GM19023 (cell line): ENCODE measurements at regions not wholly inside any gene's neighbourhood (a gene's known extent, or its start where the extent isn't known, plus 50 kb on each side); places are given as distances from the start of the nearest gene placed in this dataset.
"Not testable (repeated sequence)": the region's sequence is repeated elsewhere in the genome, so short reads cannot be mapped to it uniquely, and the experiment has no call there.

Experiments
- ATAC-seq: cut with Tn5 transposase; IDR thresholded peaks from one replicate; pipeline ENCODE4 v1.9.1; 2021; ENCODE audit warnings: mild to moderate bottlenecking, moderate library complexity; ENCODE audit not compliant: unreplicated experiment

DNA sequence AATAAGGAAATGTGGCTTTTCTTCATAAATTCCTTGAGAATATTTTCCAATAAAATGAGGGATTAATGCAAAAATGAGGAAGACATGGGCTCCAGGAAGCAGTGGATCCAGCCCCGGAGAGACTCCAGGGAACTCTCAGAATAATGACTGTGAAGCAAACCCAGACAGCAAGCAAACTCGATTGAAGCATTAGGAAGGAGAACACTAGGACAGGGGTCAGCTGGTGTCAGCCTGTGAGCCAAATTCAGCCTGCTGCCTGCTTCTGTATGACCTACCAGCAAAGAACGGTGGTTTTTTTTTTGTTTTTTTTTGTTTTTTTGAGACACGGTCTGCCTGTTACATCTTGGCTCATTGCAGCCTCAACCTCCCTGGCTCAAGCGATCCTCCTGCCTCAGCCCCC lies 133.9 kb upstream of the FOXN2 start:
- ATAC-seq, result no peak

DNA sequence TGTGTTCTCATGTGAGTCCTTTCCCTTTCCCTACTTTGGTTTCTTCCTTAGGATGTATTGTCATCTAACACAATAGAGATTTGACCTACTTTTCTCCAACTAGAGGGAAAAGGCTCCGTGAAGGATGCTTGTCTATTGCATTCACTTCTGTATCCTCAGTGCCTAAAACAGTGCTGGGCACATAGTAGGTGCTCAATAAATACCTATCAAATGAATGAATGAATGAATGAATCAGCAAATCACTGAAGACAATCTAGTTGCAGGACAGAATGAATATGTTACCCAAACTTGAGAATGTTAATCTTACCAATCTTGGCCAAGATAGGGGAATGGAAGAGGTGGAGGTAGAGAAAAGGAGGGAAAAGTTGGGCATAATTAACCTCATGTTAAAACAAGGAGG lies 131.2 kb upstream of the FOXN2 start:
- no peak for ATAC-seq

DNA sequence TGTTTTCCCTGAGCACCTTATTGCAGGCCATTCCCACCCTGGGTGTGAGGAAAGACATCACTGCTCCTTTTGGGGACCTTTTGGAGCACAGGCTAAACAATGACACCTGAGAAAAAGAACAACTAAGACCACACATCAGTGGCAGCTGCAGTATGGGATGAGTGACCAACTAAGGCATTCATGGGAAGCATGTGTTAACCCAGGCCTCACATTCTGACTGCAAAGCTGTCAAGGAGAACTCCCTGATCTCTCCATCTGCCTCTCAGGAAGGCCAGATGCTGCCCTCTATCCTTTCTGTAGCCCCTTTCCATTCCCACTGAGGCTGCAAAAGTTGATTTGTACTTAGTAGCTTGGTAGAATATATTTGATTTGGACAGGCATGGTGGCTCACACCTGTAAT lies 130.5 kb upstream of the FOXN2 start:
- no peak for ATAC-seq

DNA sequence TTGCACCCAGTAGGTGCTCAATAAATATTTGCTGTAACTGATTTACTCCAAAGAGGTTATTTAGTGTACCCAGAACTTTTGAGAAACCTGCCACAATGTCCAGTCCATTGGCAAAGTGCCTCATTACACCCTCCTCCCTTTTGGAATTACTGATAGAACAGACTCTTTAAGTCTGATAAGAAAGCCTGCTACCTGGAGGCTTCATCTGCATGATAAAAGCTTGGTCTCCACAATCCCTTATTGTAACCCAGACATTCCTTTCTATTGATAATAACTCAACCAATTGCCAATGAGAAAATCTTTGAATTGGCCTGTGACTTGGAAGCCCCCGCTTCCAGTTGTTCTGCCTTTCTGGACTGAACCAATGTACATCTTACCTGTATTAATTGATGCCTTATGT lies 127.0 kb upstream of the FOXN2 start:
- ATAC-seq, result no peak

DNA sequence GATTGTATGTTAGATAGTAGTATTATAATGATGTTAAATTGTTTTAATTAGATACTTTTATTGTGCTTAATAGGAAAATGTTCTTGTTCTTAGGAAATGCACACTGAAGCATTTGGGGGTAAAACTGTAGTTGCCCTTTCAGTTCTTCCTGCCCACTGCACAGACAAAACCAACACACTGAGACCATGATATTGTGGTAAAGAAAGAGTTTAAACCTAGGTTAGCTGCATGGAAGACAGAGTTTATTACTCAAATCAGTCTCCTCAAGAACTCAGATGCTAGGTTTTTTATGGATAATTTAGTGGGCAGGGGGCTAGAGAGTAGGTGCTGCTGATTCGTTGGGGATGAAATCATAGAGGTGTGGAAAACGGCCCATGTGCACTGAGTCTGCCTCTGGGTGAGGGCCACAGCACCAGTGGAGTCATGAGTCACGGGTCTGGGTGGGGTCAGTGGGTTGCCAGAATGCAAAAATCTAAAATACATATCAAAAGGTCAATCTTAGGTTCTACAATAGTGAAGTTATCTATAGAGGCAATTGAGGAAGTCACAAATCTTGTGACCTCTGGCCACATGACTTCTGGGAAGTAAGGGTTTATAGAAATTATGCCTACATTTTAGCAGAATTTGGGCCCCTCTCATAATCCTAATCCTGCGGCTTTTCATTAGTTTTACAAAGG lies 124.8 kb upstream of the FOXN2 start:
- ATAC-seq, result no peak

DNA sequence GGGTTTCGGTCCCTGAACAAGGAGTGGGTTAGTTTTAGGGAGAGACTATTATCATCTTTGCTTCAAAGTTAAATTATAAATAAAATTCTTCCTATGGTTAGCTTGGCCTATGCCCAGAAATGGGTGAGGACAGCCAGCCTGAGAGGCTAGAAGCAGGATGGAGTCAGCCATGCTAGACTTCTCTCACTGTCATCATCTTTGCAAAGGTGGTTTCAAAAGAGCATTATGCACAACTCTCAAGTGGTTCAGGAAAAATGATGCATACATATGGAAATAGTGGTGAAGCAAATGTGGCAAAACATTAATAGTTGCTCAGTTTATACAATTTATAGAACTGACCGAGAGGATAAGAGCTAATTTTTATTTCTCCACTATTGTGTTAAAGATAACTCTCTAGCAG lies 124.3 kb upstream of the FOXN2 start:
- no peak for ATAC-seq

DNA sequence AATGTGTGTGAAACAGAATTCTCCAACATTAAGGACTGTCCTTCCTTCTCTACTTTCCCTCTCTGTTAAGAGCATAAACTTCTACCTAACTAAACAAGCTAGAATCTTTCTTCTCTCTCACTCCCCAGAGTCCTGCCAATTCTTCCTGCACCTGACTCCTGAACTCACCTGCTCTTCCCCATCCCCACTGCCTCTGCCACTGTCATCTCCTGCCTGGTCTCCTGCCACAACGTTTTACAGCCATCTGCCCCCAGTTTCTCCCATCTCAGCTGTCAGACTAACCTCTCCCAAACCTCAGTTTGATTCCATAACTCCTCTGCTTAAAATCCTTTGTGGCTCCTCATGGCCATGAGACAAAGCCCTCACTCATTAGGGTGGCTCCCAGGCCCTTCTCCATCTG lies 119.8 kb upstream of the FOXN2 start:
- ATAC-seq, result no peak

DNA sequence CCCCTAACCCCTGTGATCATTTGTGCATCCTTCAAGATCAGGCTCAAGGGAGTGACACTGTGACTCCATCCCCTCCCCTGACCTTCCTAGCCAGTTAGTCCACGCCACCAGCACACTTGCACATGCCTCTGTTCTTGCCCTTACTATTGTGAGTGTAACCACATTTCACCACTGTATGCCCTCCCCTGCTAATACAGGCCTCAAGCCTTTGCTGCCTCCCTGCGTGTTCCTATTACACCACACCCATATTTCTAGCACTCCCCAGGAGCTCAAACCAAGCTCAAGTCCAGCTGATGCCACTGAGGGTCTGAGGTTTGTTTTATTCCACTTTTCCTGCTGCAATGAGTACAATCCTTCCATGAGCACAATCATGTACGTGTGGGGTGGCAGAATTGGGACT lies 119.3 kb upstream of the FOXN2 start:
- no peak for ATAC-seq

DNA sequence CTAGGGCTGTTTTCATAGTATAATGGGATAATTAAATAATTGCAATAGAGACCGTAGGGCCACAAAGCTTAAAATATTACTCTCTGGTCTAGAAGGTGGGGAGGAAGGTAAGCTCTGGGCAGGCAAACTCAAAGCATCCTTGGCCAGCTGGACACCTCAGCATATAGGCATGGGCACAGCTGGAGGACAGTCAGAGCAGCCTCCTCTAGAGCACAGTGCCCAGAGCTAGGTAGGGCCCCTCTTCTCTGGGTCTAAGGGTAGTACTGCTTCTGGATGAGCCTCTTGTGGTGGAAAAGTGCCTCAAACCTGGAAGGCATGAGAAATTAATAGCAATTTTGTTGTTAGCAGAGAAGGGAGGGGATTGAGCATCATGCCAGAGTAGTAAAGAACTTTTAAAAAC lies 116.9 kb upstream of the FOXN2 start:
- ATAC-seq, result no peak

DNA sequence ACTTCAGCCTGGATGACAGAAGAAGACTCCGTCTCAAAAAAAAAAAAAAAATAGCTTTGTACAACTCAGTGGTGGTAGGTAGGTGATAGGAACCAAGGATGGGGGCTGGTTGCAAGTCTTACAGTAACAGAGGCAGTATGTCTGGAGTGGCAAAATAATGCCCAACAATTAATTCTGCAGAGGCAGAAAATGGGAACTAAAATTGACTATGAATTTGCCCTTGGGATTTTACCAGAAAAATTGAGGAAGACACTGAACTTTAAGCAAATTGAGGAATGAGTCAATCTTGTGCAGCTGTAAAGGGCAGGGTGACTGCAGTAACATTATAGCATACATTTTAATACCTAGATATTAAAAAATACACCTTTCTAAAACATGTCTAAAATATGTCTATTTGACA lies 116.1 kb upstream of the FOXN2 start:
- no peak for ATAC-seq

DNA sequence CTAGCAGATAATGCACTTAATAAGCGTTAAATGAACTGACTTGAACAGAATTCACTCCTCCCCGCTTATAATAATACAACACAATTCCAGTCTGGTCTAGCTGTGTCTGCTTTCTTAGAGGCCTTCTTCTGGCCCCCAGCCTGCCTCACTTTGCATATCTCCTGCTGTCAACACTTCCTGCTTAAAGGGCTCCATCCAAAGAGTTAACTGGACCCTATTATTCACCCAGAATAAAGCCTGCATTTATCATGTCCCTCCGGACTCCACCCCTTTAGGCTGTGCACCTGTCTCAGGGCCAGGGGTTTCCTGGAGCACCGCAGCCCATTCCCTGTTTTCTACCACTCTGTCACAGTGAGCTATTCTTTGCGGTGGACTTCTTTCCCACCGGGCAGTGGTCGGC lies 115.4 kb upstream of the FOXN2 start:
- ATAC-seq, result no peak

DNA sequence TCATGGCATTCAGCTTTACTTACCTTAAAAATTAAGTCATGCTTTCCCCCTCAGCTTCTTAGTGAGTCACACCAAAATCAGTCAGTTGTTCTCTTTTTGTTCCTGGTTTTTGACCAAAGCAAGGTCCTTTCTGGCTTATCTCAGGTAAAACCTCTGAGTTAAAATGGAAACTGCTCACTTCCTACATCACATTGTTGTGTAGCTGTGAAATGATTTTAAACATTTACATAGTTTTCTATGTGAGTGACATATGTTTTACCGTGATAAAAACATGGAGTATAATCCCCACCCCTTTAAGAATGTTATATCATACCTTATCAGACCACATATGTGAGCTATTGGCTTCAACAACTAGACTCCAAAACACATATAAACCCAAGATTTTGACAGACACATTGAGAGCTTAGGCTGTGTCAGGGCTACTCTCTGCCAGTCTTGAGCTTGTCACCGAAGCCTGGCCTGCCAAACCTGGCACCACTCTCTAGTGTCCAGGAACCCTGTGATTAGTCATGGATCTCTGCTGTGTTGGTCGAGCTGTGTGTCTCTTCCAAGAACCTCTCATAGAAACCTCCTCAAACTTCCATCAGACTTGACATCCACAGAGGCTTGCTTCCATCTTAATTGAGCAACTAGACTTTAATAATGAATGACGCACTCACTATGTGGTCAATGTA lies 113.7 kb upstream of the FOXN2 start:
- no peak for ATAC-seq

DNA sequence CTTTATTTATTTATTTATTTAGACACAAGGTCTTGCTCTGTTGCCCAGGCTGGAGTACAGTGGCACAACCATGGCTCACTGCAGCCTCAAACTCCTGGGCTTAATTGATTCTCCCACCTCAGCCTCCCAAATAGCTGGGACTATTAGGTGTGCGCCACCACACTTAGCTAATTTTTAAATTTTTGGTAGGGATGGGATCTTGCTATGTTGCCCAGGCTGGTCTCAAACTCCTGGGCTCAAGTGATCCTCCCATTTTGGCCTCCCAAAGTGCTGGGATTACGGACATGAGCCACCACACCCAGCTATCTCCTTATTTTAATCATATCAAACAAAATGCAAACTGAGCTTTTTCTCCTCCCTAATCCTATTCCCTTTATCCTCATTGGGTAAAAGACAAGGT lies 113.0 kb upstream of the FOXN2 start:
- not testable (repeated sequence) for ATAC-seq

DNA sequence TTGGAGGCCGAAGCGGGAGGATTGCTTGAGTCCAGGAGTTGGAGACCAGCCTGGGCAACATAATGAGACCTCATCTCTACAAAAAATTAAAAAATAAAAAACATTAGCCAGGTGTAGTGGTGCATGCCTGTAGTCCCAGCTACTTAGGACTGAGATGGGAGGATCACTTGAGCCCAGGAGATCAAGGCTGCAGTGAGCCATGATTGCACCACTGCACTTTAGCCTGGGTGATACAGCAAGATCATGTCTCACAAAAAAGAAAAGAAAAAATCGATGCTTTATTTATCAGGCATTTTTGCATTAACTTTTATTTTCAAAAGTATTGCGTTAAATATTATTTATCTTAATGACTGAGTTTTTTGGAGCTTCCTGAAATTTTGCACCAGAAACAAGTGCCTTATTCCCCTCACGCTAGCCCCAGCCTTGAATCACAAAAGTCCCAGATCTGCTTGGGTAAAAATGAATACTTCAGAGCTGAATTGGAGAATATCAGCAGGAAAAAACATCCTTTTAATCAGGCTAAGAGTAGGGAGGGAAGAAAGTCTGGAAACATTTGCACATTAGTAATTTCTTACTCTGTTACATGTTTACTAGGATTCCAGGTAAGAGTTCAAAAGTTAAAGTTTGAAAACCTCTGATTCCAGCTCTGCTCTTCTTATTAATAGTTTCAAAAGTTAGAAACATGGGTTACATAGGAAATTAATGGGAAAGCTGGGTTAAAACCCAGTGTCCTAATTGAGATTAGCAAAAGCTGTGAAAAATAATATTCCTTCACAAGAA lies 111.4 kb upstream of the FOXN2 start:
- no peak for ATAC-seq

DNA sequence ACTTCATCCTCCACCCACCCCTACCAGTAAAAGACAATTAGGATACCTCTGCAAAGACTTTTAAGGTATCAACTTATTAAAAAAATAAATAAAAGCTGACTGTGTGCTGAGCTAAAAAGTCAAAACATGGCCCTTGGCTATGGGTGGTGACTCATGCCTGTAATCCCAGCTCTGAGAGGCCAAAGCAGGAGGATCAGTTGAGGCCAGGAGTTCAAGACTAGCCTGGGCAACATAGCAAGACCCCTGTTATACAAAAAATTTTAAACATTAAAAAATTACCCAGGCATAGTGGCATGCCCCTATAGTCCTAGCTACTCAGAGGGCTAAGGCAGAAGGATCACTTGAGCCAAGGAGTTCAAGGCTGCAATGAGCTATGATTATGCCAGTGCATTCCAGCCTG lies 110.8 kb upstream of the FOXN2 start:
- ATAC-seq, result no peak

DNA sequence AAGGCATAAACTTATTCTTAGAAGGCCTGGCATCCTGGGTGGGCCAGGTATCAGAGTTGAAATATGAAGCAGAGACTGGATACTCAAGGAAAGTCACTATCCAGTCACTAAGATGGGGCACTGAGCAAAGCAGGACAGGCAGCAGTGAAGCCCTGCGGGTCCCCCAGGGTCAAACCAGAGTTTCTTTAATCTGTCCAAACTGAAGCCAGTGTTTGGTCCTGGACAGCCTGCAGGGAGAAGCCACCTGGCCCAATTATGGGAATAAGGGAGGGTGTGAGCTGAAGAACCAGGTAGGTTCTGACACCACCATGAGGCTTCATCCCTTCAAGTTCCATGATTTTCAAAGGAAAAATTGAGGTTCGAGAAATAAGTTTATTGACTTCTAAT lies 109.7 kb upstream of the FOXN2 start:
- ATAC-seq, result no peak

DNA sequence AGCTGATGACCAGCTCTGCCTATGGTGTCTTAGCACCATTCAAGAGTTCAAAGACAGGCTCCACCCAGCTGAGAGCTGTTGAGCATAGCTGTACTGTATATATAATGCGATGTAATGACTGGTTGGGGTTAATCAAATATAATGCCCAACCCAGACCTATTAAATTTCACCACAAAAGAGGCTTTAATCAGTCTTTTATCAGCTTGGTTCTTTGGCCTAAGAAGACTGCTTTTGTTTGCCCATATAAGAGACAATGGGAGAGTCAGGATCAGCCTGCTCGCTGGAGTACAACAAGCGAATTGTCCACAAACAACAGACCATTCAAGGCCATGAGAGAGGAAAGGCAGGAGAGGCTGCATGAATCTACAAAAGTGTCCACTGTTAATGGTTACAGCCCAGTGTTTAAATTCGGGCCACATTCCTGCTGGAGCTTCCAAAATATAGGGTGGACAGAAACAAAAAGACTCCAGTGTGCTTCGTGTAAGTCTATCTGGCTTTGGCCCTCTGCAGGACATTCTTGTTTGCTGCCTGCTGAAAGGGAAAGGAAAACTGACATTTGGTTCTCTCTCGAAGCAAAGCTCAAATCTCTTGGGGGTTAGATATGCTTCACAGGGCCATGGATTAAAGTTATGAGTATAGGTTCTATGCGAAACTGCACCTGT lies 109.2 kb upstream of the FOXN2 start:
- no peak for ATAC-seq

DNA sequence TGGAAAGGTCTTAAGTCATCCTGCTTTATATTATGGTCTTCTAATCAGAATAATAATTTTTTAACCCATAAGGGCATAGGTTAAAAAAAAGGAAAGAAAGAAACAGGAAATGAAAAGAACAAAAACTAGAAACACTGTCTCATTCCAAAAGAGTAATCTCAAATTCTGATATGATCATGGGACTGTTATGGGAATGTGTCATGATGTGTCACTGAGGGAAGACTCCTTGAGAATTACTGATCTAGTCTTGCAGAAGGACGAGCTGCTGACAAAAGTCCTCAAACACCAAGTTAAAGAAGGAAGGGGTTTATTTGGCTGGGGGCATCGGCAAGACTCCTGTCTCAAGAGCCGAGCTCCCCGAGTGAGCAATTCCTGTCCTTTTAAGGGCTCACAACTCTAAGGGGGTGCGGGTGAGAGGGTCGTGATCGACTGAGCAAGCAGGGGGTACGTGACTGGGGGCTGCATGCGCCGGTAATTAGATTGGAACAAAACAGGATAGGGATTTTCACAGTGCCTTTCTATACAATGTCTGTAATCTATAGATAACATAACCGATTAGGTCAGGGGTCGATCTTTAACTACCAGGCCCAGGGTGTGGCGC lies 108.3 kb upstream of the FOXN2 start:
- not testable (repeated sequence) for ATAC-seq

DNA sequence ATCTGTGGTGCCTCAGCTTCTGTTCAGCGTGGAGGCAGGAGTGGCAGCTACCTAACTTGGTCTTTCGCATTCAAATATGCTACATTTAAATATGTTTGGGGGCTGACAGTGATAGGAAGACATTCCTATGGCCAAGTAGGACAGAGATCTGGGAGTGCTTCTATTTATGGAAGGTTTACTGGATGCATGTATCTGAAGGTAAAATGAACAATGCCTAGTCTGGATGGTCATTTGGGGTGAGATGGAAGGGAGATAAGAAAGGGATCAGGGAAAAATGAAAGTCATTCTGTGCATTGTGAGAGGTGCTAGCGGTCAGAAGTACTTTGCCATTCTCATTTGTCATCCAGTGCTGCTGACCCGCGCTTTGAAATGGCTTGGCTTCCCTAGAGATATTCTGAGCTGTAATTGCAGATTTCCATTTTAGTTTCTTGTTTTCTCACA lies 107.3 kb upstream of the FOXN2 start:
- ATAC-seq, result no peak

DNA sequence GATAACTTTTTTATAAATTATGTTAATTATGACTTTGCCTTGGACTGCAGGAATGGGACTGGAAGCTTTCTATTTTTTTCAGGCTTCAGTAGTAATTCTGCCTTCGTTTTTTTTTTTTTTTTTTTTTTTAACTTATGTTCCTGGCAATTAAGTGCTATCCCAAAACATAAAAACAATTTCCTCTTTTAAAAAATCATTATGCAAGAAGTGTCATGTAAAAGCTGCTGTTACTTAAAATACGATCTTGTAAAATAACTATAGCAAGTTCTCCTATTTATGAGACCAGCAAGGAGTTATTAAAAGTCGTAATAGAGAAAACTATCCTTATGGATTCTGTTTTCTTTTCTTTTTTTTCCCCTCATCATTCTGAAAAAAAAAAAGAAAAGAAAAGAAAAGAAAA lies 106.6 kb upstream of the FOXN2 start:
- no peak for ATAC-seq

DNA sequence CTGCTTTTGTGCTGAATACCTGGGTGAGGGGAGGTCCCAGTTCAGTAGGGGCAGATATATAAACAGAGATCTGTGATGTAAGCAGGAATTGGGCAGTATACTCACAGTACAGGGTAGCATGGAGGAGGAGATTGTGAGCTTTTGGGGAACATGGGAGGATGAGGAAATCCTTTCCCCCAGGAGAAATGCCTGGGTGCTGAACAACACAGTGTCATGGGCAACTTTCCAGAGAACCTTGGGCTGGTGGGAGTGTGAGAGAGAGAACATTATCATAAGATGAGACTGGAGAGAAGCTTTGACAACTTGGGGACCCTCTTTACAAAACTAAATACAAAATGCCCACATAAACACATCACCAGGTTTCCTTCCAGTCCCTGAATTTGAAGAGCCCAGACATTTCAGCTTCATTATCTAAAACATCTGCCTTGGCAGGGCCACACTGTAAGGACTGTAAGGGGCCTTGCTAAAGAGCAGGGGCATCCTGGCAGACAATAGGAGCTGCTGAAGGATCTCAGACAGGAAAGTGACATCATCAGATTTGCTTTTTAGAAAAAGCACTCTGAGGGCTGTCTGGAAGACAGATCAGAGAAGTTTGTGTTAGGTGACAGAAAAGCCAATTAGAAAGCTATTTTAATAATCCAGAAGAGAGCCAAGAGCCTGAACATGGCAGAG lies 105.1 kb upstream of the FOXN2 start:
- ATAC-seq, result no peak
